ENCODE measurements at regions not wholly inside any gene's neighbourhood (a gene's known extent, or its start where the extent isn't known, plus 50 kb on each side); places are given as distances from the start of the nearest gene placed in this dataset.

DNA sequence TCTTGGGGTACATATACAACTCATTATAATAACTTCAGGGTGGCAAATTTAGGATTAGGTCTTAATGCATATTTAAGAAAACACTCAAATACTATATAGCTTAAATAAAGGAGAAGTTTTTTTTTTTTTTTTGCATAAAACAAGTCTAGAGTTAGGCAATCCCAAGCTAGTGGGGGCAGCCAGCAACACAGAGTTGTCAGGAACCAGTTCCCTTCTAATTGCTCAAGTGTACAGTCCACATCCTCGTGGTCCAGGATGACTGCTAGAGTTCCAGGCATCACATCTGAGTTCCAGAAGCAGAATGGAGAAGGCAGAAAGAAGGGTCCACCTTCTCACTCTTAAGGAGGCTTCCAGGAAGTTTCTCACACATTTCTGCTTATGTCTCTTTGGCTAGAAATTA is 261.9 kb upstream of the PLET1 start:
- WGBS (ENCODE audit: extremely low coverage, insufficient coverage, low lambda C conversion rate) = no CpG with 5 or more reads among the region's 1 CpG
- H3K4ac ChIP-seq (ENCODE audit: low read depth, low read length) = no peak overlapping the region
- no peak overlapping the region for H2BK15ac ChIP-seq (replicated peaks; ENCODE audit: low read depth)
- H3K4me3 ChIP-seq (ENCODE audit: low read length) = no peak overlapping the region
- no peak overlapping the region for H2BK5ac ChIP-seq (ENCODE audit: low read length)
- H3K27me3 ChIP-seq (ENCODE audit: insufficient read depth, low read length, poor library complexity) = no peaks in the 10 kb centered on the region
- H3K79me2 ChIP-seq (ENCODE audit: control insufficient read depth, insufficient read depth, low read length) = no peaks in the 10 kb centered on the region
- no peak overlapping the region for H4K5ac ChIP-seq (ENCODE audit: low read length)
- H4K8ac ChIP-seq (ENCODE audit: low read depth, low read length) = no peak overlapping the region
- H2AK5ac ChIP-seq (ENCODE audit: low read length) = no peak overlapping the region
- no peak overlapping the region for H3K18ac ChIP-seq (ENCODE audit: low read length)
- H3K56ac ChIP-seq (ENCODE audit: low read length) = no peak overlapping the region
- no peaks in the 10 kb centered on the region for H3K36me3 ChIP-seq (ENCODE audit: control insufficient read depth, insufficient read depth, low read length)
- H3K79me1 ChIP-seq (ENCODE audit: low read length) = no peaks in the 10 kb centered on the region
- no peak overlapping the region for H2BK120ac ChIP-seq (ENCODE audit: low read depth, low read length)
- H3K4me1 ChIP-seq (ENCODE audit: control insufficient read depth, low read depth, low read length) = no peaks in the 10 kb centered on the region
- H3K9ac ChIP-seq (ENCODE audit: low read length) = no peak overlapping the region
- no peak overlapping the region for H3K4me2 ChIP-seq (ENCODE audit: low read length)
- no peak for DNase-seq
- H3K23ac ChIP-seq (ENCODE audit: low read length) = no peak overlapping the region
- H3K27ac ChIP-seq (ENCODE audit: low read depth, low read length) = no peak overlapping the region

- Histone ChIP-seq H3K4ac (ENCODE audit: low read depth, low read length) (no peak overlapping the region), H3K79me1 (ENCODE audit: low read length) (no peaks in the 10 kb centered on the region), H3K27me3 (ENCODE audit: insufficient read depth, low read length, poor library complexity) (no peaks in the 10 kb centered on the region), H3K56ac (ENCODE audit: low read length) (no peak overlapping the region), H3K9ac (ENCODE audit: low read length) (no peak overlapping the region), H2BK120ac (ENCODE audit: low read depth, low read length) (no peak overlapping the region), H4K8ac (ENCODE audit: low read depth, low read length) (no peak overlapping the region), H3K4me2 (ENCODE audit: low read length) (no peak overlapping the region), H2BK5ac (ENCODE audit: low read length) (no peak overlapping the region), H3K27ac (ENCODE audit: low read depth, low read length) (no peak overlapping the region), H3K18ac (ENCODE audit: low read length) (no peak overlapping the region), H2BK15ac (replicated peaks; ENCODE audit: low read depth) (no peak overlapping the region), H3K4me3 (ENCODE audit: low read length) (no peak overlapping the region), H2AK5ac (ENCODE audit: low read length) (no peak overlapping the region), H3K23ac (ENCODE audit: low read length) (no peak overlapping the region), H3K79me2 (ENCODE audit: control insufficient read depth, insufficient read depth, low read length) (no peaks in the 10 kb centered on the region), H4K5ac (ENCODE audit: low read length) (no peak overlapping the region), H3K4me1 (ENCODE audit: control insufficient read depth, low read depth, low read length) (no peaks in the 10 kb centered on the region), H3K36me3 (ENCODE audit: control insufficient read depth, insufficient read depth, low read length) (no peaks in the 10 kb centered on the region)
- DNase-seq = no peak
- no CpG with 5 or more reads among the region's 1 CpG for WGBS (ENCODE audit: extremely low coverage, insufficient coverage, low lambda C conversion rate)
Observed at GRCh38 chr11:112523031-112523430, 262.4 kb upstream of the PLET1 start.

- no peaks in the 10 kb centered on the region for H3K36me3 ChIP-seq (ENCODE audit: control insufficient read depth, insufficient read depth, low read length)
- H4K5ac ChIP-seq (ENCODE audit: low read length) = no peak overlapping the region
- H4K8ac ChIP-seq (ENCODE audit: low read depth, low read length) = no peak overlapping the region
- H3K23ac ChIP-seq (ENCODE audit: low read length) = no peak overlapping the region
- no peaks in the 10 kb centered on the region for H3K4me1 ChIP-seq (ENCODE audit: control insufficient read depth, low read depth, low read length)
- WGBS (ENCODE audit: extremely low coverage, insufficient coverage, low lambda C conversion rate) = no CpG with 5 or more reads among the region's 4 CpGs
- no peak overlapping the region for H3K4me2 ChIP-seq (ENCODE audit: low read length)
- no peak overlapping the region for H3K9ac ChIP-seq (ENCODE audit: low read length)
- no peak overlapping the region for H3K4me3 ChIP-seq (ENCODE audit: low read length)
- H3K56ac ChIP-seq (ENCODE audit: low read length) = no peak overlapping the region
- H2AK5ac ChIP-seq (ENCODE audit: low read length) = no peak overlapping the region
- no peak overlapping the region for H3K4ac ChIP-seq (ENCODE audit: low read depth, low read length)
- no peaks in the 10 kb centered on the region for H3K27me3 ChIP-seq (ENCODE audit: insufficient read depth, low read length, poor library complexity)
- H3K18ac ChIP-seq (ENCODE audit: low read length) = no peak overlapping the region
- no peak overlapping the region for H3K27ac ChIP-seq (ENCODE audit: low read depth, low read length)
- no peak overlapping the region for H2BK5ac ChIP-seq (ENCODE audit: low read length)
- H2BK120ac ChIP-seq (ENCODE audit: low read depth, low read length) = no peak overlapping the region
- H3K79me2 ChIP-seq (ENCODE audit: control insufficient read depth, insufficient read depth, low read length) = no peaks in the 10 kb centered on the region
- H3K79me1 ChIP-seq (ENCODE audit: low read length) = no peaks in the 10 kb centered on the region
- peak; percentile 66 for DNase-seq
- H2BK15ac ChIP-seq (replicated peaks; ENCODE audit: low read depth) = no peak overlapping the region
Observed at GRCh38 chr11:112523477-112523876, 262.8 kb upstream of the PLET1 start.

DNA sequence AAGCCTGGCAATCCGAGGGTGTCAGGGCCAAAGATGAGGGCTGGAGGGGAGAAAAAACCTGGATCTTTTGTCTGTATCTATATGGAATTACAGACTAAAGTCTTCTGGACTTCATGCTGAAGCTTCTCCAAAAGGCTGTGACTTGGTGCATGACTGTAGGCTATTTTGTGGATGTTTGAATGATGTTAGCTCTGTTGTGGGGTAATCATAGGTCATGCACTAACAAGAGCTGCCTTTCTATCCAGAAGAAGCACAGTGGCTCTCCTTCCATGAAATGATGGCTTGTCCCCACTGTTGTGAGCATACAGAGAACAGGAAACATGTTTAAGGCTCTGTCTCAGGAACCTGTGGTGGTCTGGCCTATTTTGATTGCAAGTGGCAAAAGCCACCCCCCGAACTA is 263.3 kb upstream of the PLET1 start:
- H2BK15ac ChIP-seq (replicated peaks; ENCODE audit: low read depth) = no peak overlapping the region
- no peak for DNase-seq
- H3K79me2 ChIP-seq (ENCODE audit: control insufficient read depth, insufficient read depth, low read length) = no peaks in the 10 kb centered on the region
- no peak overlapping the region for H3K4me2 ChIP-seq (ENCODE audit: low read length)
- WGBS (ENCODE audit: extremely low coverage, insufficient coverage, low lambda C conversion rate) = no CpG with 5 or more reads among the region's 2 CpGs
- no peak overlapping the region for H2AK5ac ChIP-seq (ENCODE audit: low read length)
- no peak overlapping the region for H2BK5ac ChIP-seq (ENCODE audit: low read length)
- no peak overlapping the region for H3K4me3 ChIP-seq (ENCODE audit: low read length)
- no peak overlapping the region for H4K8ac ChIP-seq (ENCODE audit: low read depth, low read length)
- no peaks in the 10 kb centered on the region for H3K27me3 ChIP-seq (ENCODE audit: insufficient read depth, low read length, poor library complexity)
- no peak overlapping the region for H3K56ac ChIP-seq (ENCODE audit: low read length)
- no peak overlapping the region for H3K4ac ChIP-seq (ENCODE audit: low read depth, low read length)
- H4K5ac ChIP-seq (ENCODE audit: low read length) = no peak overlapping the region
- H3K9ac ChIP-seq (ENCODE audit: low read length) = no peak overlapping the region
- H3K18ac ChIP-seq (ENCODE audit: low read length) = no peak overlapping the region
- H3K36me3 ChIP-seq (ENCODE audit: control insufficient read depth, insufficient read depth, low read length) = no peaks in the 10 kb centered on the region
- H3K23ac ChIP-seq (ENCODE audit: low read length) = no peak overlapping the region
- H3K4me1 ChIP-seq (ENCODE audit: control insufficient read depth, low read depth, low read length) = no peaks in the 10 kb centered on the region
- no peaks in the 10 kb centered on the region for H3K79me1 ChIP-seq (ENCODE audit: low read length)
- H2BK120ac ChIP-seq (ENCODE audit: low read depth, low read length) = no peak overlapping the region
- no peak overlapping the region for H3K27ac ChIP-seq (ENCODE audit: low read depth, low read length)

DNA sequence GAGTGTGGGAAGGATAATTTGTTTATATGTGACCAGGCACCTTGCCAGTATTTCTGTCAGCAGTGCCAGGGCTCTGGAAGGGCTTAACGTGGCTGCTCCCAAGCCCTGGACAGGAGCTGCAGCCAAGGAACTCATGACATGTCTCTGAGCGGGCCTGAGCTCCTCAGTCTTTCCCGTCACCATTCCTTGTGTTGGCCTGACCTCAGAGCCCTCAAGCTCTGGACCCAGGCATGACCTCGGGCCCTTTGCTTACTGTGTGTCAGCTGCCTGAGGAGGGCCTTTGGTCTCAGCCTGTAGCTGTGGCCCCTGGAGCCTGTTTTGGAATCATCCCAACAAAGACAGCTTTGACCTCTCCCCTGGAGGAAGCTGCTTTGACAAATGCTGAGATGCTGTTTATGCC is 264.1 kb upstream of the PLET1 start:
- Histone ChIP-seq H3K9ac (ENCODE audit: low read length) (no peak overlapping the region), H2BK120ac (ENCODE audit: low read depth, low read length) (no peak overlapping the region), H3K4me1 (ENCODE audit: control insufficient read depth, low read depth, low read length) (no peaks in the 10 kb centered on the region), H2BK15ac (replicated peaks; ENCODE audit: low read depth) (no peak overlapping the region), H4K5ac (ENCODE audit: low read length) (no peak overlapping the region), H3K23ac (ENCODE audit: low read length) (no peak overlapping the region), H3K27me3 (ENCODE audit: insufficient read depth, low read length, poor library complexity) (no peaks in the 10 kb centered on the region), H3K79me1 (ENCODE audit: low read length) (no peaks in the 10 kb centered on the region), H3K4me3 (ENCODE audit: low read length) (no peak overlapping the region), H3K4me2 (ENCODE audit: low read length) (no peak overlapping the region), H3K4ac (ENCODE audit: low read depth, low read length) (no peak overlapping the region), H3K56ac (ENCODE audit: low read length) (no peak overlapping the region), H2BK5ac (ENCODE audit: low read length) (no peak overlapping the region), H3K27ac (ENCODE audit: low read depth, low read length) (no peak overlapping the region), H4K8ac (ENCODE audit: low read depth, low read length) (no peak overlapping the region), H2AK5ac (ENCODE audit: low read length) (no peak overlapping the region), H3K18ac (ENCODE audit: low read length) (no peak overlapping the region), H3K36me3 (ENCODE audit: control insufficient read depth, insufficient read depth, low read length) (no peaks in the 10 kb centered on the region), H3K79me2 (ENCODE audit: control insufficient read depth, insufficient read depth, low read length) (no peaks in the 10 kb centered on the region)
- WGBS (ENCODE audit: extremely low coverage, insufficient coverage, low lambda C conversion rate) = no CpG with 5 or more reads among the region's 4 CpGs
- DNase-seq = no peak

GRCh38 chr11:112525270-112525669 is 264.6 kb upstream of the PLET1 start:
- no peaks in the 10 kb centered on the region for H3K36me3 ChIP-seq (ENCODE audit: control insufficient read depth, insufficient read depth, low read length)
- no peak overlapping the region for H3K18ac ChIP-seq (ENCODE audit: low read length)
- H3K79me1 ChIP-seq (ENCODE audit: low read length) = no peaks in the 10 kb centered on the region
- H4K5ac ChIP-seq (ENCODE audit: low read length) = no peak overlapping the region
- H3K23ac ChIP-seq (ENCODE audit: low read length) = no peak overlapping the region
- H3K27ac ChIP-seq (ENCODE audit: low read depth, low read length) = no peak overlapping the region
- WGBS (ENCODE audit: extremely low coverage, insufficient coverage, low lambda C conversion rate) = no CpG with 5 or more reads among the region's 5 CpGs
- no peak overlapping the region for H4K8ac ChIP-seq (ENCODE audit: low read depth, low read length)
- H3K79me2 ChIP-seq (ENCODE audit: control insufficient read depth, insufficient read depth, low read length) = no peaks in the 10 kb centered on the region
- no peak overlapping the region for H2BK5ac ChIP-seq (ENCODE audit: low read length)
- H2BK15ac ChIP-seq (replicated peaks; ENCODE audit: low read depth) = no peak overlapping the region
- no peak overlapping the region for H3K4me3 ChIP-seq (ENCODE audit: low read length)
- no peaks in the 10 kb centered on the region for H3K27me3 ChIP-seq (ENCODE audit: insufficient read depth, low read length, poor library complexity)
- H2BK120ac ChIP-seq (ENCODE audit: low read depth, low read length) = no peak overlapping the region
- H3K4ac ChIP-seq (ENCODE audit: low read depth, low read length) = no peak overlapping the region
- H3K4me2 ChIP-seq (ENCODE audit: low read length) = no peak overlapping the region
- no peak for DNase-seq
- H2AK5ac ChIP-seq (ENCODE audit: low read length) = no peak overlapping the region
- no peaks in the 10 kb centered on the region for H3K4me1 ChIP-seq (ENCODE audit: control insufficient read depth, low read depth, low read length)
- H3K9ac ChIP-seq (ENCODE audit: low read length) = no peak overlapping the region
- H3K56ac ChIP-seq (ENCODE audit: low read length) = no peak overlapping the region

Measured in mesendoderm (in vitro differentiated cells).